CD14-positive monocyte (primary cell): ENCODE measurements at regions not wholly inside any gene's neighbourhood (a gene's known extent, or its start where the extent isn't known, plus 50 kb on each side); places are given as distances from the start of the nearest gene placed in this dataset.

Experiments
- DNase-seq, 3 donors: peaks; one replicate each; pipeline ENCODE4 v3.0.0-alpha.2; 2011 to 2022
- H2AFZ ChIP-seq: 2 replicates; pipeline ENCODE4 v1.6.0; 2012; ENCODE audit warnings: mild to moderate bottlenecking, low read depth, low read length, inconsistent platforms; ENCODE audit not compliant: insufficient read depth, poor library complexity, severe bottlenecking
- H3K27ac ChIP-seq, 2 donors: 1 replicate in 1 of 2; 2 replicates in 1 of 2; pipeline ENCODE4 v1.5.1; 2012 to 2013; ENCODE audit warnings: low read length in 2 of 2, control low read depth in 1 of 2, inconsistent platforms in 1 of 2, low read depth in 1 of 2, mild to moderate bottlenecking in 1 of 2
- H3K27me3 ChIP-seq, 2 donors: one replicate each; pipeline versions ENCODE4 v1.6.0 to v1.6.1; 2011 to 2013; ENCODE audit warnings: low read length in 2 of 2; ENCODE audit not compliant: control insufficient read depth in 2 of 2, insufficient read depth in 2 of 2
- H3K36me3 ChIP-seq, 2 donors: replicated peaks in 1 of 2; 1 replicate in 1 of 2; 2 replicates in 1 of 2; pipeline versions ENCODE4 v1.5.1 to v1.6.1; 2012 to 2013; ENCODE audit warnings: low read length in 2 of 2, control low read depth in 1 of 2, inconsistent platforms in 1 of 2, mild to moderate bottlenecking in 1 of 2; ENCODE audit not compliant: insufficient read depth in 2 of 2, control insufficient read depth in 1 of 2
- H3K4me1 ChIP-seq, 2 donors: 1 replicate in 1 of 2; 2 replicates in 1 of 2; pipeline versions ENCODE4 v1.5.1 to v1.6.1; 2012 to 2013; ENCODE audit warnings: low read length in 2 of 2, control low read depth in 1 of 2, inconsistent platforms in 1 of 2, mild to moderate bottlenecking in 1 of 2, moderate library complexity in 1 of 2; ENCODE audit not compliant: insufficient read depth in 2 of 2, control insufficient read depth in 1 of 2
- H3K4me2 ChIP-seq: replicated peaks from 2 replicates; pipeline ENCODE3; 2012; ENCODE audit warnings: low read length, moderate library complexity, mild to moderate bottlenecking; ENCODE audit not compliant: poor library complexity, severe bottlenecking; ENCODE audit errors: extremely low read depth
- H3K4me3 ChIP-seq, 3 experiments: fragments of 200-600 bp in 1 of 3; sonication (generic) in 1 of 3; replicated peaks in 1 of 3; 1 replicate in 2 of 3; 2 replicates in 1 of 3; pipeline ENCODE4 v1.5.1; 2011 to 2013; ENCODE audit warnings: low read length in 3 of 3, mild to moderate bottlenecking in 3 of 3, control low read depth in 2 of 3, low read depth in 2 of 3, inconsistent platforms in 1 of 3, moderate library complexity in 1 of 3
- H3K79me2 ChIP-seq: 2 replicates; pipeline ENCODE4 v1.6.0; 2012; ENCODE audit warnings: mild to moderate bottlenecking, control low read depth, inconsistent platforms, low read length, moderate library complexity; ENCODE audit not compliant: insufficient read depth
- H3K9ac ChIP-seq: 2 replicates; pipeline ENCODE4 v1.6.0; 2017; ENCODE audit warnings: low read length, mild to moderate bottlenecking; ENCODE audit not compliant: insufficient read depth, poor library complexity, severe bottlenecking
- H3K9me3 ChIP-seq, 2 donors: replicated peaks in 1 of 2; 1 replicate in 1 of 2; 2 replicates in 1 of 2; pipeline versions ENCODE4 v1.5.1 to v1.6.1; 2012 to 2013; ENCODE audit warnings: low read length in 2 of 2, control low read depth in 1 of 2; ENCODE audit not compliant: control insufficient read depth in 1 of 2, insufficient read depth in 1 of 2
- H4K20me1 ChIP-seq: 2 replicates; pipeline ENCODE4 v1.6.0; 2012; ENCODE audit warnings: mild to moderate bottlenecking, low read length, control low read depth, moderate library complexity; ENCODE audit not compliant: insufficient read depth
- H3K27ac Mint-ChIP-seq, 7 donors: one replicate each; pipeline ENCODE4 v1.8.0; 2020; ENCODE audit warnings: mild to moderate bottlenecking in 7 of 7, mixed read lengths in 7 of 7, moderate library complexity in 6 of 7, inconsistent platforms in 2 of 7
- H3K27me3 Mint-ChIP-seq, 3 donors: one replicate each; pipeline ENCODE4 v1.8.0; 2021 to 2022; ENCODE audit warnings: low read depth in 3 of 3, mild to moderate bottlenecking in 3 of 3, mixed read lengths in 3 of 3, moderate library complexity in 3 of 3, inconsistent platforms in 1 of 3
- H3K36me3 Mint-ChIP-seq, 2 donors: one replicate each; pipeline ENCODE4 v1.8.0; 2020; ENCODE audit warnings: mixed read lengths in 2 of 2, inconsistent platforms in 1 of 2, mild to moderate bottlenecking in 1 of 2
- H3K4me1 Mint-ChIP-seq: one replicate; pipeline ENCODE4 v1.8.0; 2020; ENCODE audit warnings: mild to moderate bottlenecking, mixed read lengths
- H3K4me3 Mint-ChIP-seq, 2 donors: one replicate each; pipeline ENCODE4 v1.8.0; 2020; ENCODE audit warnings: mild to moderate bottlenecking in 2 of 2, mixed read lengths in 2 of 2, moderate library complexity in 1 of 2
- H3K9me3 Mint-ChIP-seq, 7 donors: one replicate each; pipeline ENCODE4 v1.8.0; 2020 to 2022; ENCODE audit warnings: mixed read lengths in 7 of 7, mild to moderate bottlenecking in 6 of 7, moderate library complexity in 6 of 7, inconsistent platforms in 2 of 7
- WGBS: methylation state at CpG from one replicate; pipeline ENCODE4 v1.1.5; 2013; ENCODE audit warnings: missing lambda C conversion rate; ENCODE audit not compliant: insufficient coverage; 5-methylcytosine and 5-hydroxymethylcytosine counted together
- intact Hi-C, 2 donors: fragments of 100-400 bp; cut with micrococcal nuclease; formaldehyde crosslinking; loops; one replicate each; pipeline versions ENCODE4 v1.15.0 to v1.15.1; 2023
- TF ChIP-seq, protein P1 (sequence below): fragments of 200-600 bp; IDR thresholded peaks from one replicate; pipeline ENCODE4 v1.8.0; 2022; ENCODE audit warnings: antibody characterized with exemption, mild to moderate bottlenecking

GRCh38 chr18:41436772-41437171 lies 518.3 kb upstream of the PIK3C3 start:
- intact Hi-C loops = no loop called here
- H3K79me2 ChIP-seq = no peaks in the 10 kb centered on the region
- H3K4me3 ChIP-seq = no peak overlapping the region
- no peaks in the 10 kb centered on the region for H3K36me3 ChIP-seq
- H3K9me3 ChIP-seq = no peaks in the 10 kb centered on the region
- no peak overlapping the region for H2AFZ ChIP-seq
- Mint-ChIP-seq H3K4me3 (no peak overlapping the region), H3K36me3 (no peaks in the 10 kb centered on the region), H3K4me1 (no peaks in the 10 kb centered on the region), H3K9me3 (peaks cover 0 to 5% (median 2%) of the 10 kb centered on the region in 7 donors), H3K27ac (no peak overlapping the region), H3K27me3 (no peaks in the 10 kb centered on the region)
- no peaks in the 10 kb centered on the region for H3K4me1 ChIP-seq
- no peak overlapping the region for H3K4me2 ChIP-seq
- no CpG with 5 or more reads among the region's 1 CpG for WGBS
- H3K9ac ChIP-seq = no peak overlapping the region
- H3K27ac ChIP-seq = no peak overlapping the region
- H4K20me1 ChIP-seq = no peaks in the 10 kb centered on the region
- H3K27me3 ChIP-seq = no peaks in the 10 kb centered on the region
- no peak for DNase-seq
- TF ChIP-seq, protein P1, sequence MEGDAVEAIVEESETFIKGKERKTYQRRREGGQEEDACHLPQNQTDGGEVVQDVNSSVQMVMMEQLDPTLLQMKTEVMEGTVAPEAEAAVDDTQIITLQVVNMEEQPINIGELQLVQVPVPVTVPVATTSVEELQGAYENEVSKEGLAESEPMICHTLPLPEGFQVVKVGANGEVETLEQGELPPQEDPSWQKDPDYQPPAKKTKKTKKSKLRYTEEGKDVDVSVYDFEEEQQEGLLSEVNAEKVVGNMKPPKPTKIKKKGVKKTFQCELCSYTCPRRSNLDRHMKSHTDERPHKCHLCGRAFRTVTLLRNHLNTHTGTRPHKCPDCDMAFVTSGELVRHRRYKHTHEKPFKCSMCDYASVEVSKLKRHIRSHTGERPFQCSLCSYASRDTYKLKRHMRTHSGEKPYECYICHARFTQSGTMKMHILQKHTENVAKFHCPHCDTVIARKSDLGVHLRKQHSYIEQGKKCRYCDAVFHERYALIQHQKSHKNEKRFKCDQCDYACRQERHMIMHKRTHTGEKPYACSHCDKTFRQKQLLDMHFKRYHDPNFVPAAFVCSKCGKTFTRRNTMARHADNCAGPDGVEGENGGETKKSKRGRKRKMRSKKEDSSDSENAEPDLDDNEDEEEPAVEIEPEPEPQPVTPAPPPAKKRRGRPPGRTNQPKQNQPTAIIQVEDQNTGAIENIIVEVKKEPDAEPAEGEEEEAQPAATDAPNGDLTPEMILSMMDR = no peak

DNA sequence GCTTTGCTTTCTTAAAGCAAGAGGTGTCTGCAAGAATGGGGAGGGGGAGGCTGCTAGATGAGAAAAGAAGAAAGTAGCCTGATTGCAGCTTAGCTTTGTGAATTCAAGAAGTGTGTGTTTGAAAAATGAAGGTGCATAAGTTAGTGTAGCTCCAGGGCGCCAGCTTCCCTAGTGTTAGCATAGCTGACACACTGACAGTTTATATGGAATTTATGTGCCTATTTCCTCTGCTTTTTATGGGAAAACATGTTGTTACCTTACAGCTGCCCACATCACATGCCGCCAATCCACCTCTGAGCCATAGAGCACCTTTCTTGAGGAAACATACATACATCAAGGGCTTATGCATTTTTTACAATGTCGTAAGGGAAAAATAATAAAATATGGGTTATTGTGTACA lies 536.4 kb upstream of the PIK3C3 start:
- Histone ChIP-seq H3K9ac (no peak overlapping the region), H2AFZ (no peak overlapping the region), H3K9me3 (no peaks in the 10 kb centered on the region), H3K27ac (no peak overlapping the region), H3K36me3 (no peaks in the 10 kb centered on the region), H4K20me1 (no peaks in the 10 kb centered on the region), H3K27me3 (no peaks in the 10 kb centered on the region), H3K4me3 (no peak overlapping the region), H3K4me2 (no peak overlapping the region), H3K79me2 (no peaks in the 10 kb centered on the region), H3K4me1 (no peaks in the 10 kb centered on the region)
- no peaks in the 10 kb centered on the region for H3K27me3 Mint-ChIP-seq
- H3K27ac Mint-ChIP-seq = no peak overlapping the region
- DNase-seq = no peak
- no peak overlapping the region for H3K4me3 Mint-ChIP-seq
- WGBS = no CpG with 5 or more reads among the region's 3 CpGs
- H3K36me3 Mint-ChIP-seq = no peaks in the 10 kb centered on the region
- TF ChIP-seq, protein P1 = no peak
- H3K4me1 Mint-ChIP-seq = no peaks in the 10 kb centered on the region
- peaks cover 0 to 4% (median 0%) of the 10 kb centered on the region in 7 donors for H3K9me3 Mint-ChIP-seq
- intact Hi-C loops = no loop called here
